RPMI7951 (cell line): ENCODE measurements at regions not wholly inside any gene's neighbourhood (a gene's known extent, or its start where the extent isn't known, plus 50 kb on each side); places are given as distances from the start of the nearest gene placed in this dataset.

Experiments used
- DNase-seq: peaks from one replicate; pipeline ENCODE4 v3.0.0-alpha.2; 2012; ENCODE audit warnings: low read depth

DNA sequence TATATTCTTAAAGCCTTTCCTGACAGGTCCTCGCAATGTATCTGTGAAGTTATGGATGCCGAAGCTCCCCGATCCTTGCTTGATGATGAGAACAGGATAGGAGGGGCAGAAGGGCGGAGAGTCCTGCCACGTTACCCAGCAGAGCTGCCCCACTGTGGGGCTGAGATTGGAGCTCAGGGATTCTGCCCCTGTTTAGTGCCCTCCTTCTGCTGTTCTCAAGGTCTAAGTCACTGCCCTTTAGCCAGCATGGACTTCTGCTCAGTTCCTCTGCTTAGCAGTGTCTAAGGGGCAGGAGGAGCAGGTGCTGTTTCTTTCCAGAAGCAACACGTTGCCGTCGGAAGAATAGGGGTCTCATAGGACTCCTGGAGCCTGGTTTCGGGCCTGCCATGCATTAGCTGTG is 164.2 kb upstream of the B3GAT1 start:
- DNase-seq, result no peak

DNA sequence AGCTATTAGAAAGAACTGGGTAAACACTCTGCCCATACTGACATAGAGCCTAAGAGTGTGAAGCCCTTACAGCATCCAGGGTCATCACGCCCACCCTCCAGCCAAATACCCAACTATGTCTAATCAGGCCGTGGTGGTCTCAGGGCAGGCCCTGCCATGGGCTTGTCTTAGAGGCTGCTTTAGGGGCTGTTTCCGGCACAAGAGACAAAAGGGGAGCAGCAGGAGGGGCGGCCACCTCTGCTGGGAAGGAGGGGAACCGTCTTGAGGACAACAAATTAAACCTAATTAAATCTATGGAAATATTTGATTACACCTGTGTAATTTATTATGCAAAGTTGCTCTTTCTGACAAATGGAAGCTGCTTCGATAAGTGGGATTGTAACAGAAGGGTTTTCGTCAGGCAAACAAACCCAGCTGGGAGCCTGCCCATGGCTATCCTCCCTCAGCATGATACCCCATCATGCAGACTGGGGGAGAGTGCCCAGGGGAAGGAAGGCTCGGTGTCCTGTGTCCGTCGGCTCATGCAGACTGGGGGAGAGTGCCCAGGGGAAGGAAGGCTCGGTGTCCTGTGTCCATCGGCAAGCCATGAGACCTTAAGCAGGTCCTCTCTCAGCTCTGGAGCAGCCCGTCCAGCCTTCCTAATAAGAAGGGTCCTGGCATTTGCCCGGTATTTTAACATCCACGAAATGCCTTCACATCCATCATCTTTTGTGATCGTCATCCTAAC is 163.6 kb upstream of the B3GAT1 start:
- DNase-seq, result no peak

DNA sequence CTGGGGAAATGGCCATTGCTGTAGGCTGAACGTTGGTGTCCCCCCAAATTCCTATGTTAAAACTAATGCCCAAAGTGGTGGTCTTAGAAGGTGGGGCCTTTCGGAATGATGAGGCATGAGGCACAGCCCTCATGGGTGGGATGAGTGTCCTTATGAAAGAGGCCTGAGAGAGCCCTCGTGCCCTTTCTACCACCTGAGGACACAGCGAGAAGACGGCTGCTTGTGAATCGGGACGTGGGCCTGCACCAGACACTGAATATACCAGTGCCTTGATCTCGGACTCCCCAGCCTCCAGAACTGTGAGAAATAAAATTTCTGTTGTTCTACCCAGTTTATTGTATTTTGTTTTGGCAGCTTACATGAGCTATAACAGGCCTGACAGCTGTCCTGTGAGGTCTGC is 162.9 kb upstream of the B3GAT1 start:
- no peak for DNase-seq

DNA sequence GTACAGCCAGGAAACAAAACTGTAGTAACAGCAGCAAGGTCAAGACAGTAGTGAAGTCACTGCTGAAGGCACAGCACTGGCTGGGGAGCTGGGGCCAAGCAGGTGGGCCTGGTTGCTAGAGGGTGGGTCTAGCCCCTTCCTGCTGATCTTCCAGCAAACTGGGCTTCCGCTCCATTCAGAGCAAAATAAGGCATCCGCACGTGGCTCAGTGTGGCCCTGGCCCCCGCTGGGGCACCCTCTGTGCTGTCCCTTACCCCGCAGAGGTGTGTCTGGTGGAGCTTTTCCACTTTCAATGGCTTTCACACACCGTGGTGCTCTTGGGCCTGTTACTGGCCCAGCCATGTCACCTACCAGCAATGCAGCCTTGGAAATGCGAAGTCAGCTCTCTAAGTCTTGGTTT is 162.4 kb upstream of the B3GAT1 start:
- no peak for DNase-seq

- DNase-seq, result no peak
These were observed 161.8 kb upstream of the B3GAT1 start for GRCh38 chr11:134573857-134574256.

GRCh38 chr11:134572741-134573675 is 161.0 kb upstream of the B3GAT1 start:
- no peak for DNase-seq

GRCh38 chr11:134571301-134571700 is 159.3 kb upstream of the B3GAT1 start:
- no peak for DNase-seq

DNA sequence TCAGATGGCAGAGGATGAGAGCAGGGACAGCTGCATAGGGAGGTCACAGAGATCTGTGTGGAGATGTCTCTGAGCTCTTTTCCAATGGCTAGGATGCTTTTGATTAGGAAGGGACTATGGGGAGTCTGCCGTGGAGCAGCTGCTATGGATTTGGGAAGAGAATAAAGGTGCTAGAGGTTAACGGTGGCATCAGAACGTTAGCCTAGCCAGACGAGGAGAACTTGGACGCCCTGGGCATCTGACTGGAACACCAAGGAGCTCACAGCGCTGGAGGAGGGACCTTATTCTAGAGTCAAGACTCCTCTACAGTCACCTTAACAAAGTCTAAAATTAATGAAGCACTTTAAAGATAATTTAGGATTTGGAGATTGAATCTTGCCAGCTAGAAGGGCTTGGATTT is 157.2 kb upstream of the B3GAT1 start:
- DNase-seq, result no peak

DNA sequence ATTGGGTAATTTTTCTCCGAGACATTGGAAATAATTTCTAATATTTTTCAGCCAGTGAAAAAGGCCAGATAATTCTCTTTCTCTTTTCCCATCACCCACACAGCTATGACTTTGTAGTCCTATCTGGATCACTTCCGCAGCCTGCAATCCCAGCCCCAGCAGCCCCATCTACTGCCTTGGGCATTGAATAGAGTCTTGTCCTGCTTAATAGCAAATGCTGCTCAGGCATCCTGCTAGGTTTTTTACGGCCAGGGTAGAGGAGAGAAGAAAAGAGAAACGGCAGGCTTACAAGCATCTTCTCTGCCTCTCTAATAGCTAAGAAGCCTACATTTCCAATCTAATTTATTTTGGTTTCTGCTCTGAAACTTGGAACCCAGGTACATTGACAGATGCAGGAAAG is 154.3 kb upstream of the B3GAT1 start:
- DNase-seq, result no peak

DNA sequence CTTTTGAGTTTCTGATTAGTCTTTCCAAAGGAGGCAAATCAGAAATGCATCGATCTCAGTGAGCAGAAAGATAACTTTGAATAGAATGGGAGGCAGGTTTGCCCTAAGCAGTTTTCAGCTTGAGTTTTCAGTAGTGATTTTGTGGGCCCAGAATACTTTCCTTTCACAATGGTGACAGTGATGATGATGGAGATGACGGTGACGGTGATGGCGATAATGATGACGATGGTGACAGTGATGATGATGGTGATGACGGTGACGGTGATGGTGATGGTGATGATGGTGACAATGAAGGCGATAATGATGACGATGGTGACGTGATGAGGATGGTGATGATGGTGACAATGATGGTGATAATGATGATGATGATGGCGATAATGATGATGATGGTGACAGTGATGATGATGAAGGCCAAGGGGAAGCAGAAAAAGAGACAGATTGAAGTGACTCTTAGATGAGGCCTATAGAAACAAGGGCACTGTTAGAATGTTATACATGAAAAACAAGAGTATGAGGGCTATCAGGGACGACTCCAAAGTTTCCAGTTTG is 153.4 kb upstream of the B3GAT1 start:
- DNase-seq, result no peak

- no peak for DNase-seq
These were observed 152.6 kb upstream of the B3GAT1 start for GRCh38 chr11:134564472-134565200.

DNA sequence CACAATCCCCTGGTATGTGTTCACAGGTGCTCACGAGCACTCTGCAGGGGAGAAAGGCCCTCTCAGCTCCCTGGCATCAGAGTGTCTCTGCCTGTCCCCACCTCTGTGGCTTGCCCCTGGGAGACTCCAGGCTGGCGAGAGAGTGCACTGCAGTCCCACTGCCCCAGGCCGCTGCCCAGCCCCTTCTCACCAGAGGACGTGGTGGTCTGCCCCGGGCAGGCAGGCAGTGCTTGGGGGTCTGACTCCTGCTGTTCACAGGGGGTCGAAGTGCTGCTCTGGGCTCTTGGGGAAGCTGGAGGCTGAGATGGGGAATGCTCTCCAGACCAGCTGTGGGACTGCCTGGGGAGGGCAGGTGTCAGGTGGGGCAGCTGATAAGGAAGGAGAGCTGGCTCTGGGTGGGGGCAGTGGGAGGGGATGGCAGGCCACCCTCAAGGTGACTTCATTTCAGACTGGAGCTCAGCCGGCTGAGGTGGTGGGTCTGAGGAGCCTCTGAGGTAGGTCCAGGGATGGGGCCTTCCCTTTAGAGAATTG is 151.0 kb upstream of the B3GAT1 start:
- DNase-seq, result no peak

- DNase-seq, result no peak
These were observed 150.2 kb upstream of the B3GAT1 start for GRCh38 chr11:134562196-134562595.

GRCh38 chr11:134561331-134561720 is 149.3 kb upstream of the B3GAT1 start:
- DNase-seq, result no peak

- no peak for DNase-seq
These were observed 148.7 kb upstream of the B3GAT1 start for GRCh38 chr11:134560566-134561330.

- DNase-seq, result no peak
These were observed 148.0 kb upstream of the B3GAT1 start for GRCh38 chr11:134560066-134560465.

GRCh38 chr11:134559602-134559962 is 147.5 kb upstream of the B3GAT1 start:
- DNase-seq, result no peak

- no peak for DNase-seq
These were observed 147.0 kb upstream of the B3GAT1 start for GRCh38 chr11:134558916-134559601.

DNA sequence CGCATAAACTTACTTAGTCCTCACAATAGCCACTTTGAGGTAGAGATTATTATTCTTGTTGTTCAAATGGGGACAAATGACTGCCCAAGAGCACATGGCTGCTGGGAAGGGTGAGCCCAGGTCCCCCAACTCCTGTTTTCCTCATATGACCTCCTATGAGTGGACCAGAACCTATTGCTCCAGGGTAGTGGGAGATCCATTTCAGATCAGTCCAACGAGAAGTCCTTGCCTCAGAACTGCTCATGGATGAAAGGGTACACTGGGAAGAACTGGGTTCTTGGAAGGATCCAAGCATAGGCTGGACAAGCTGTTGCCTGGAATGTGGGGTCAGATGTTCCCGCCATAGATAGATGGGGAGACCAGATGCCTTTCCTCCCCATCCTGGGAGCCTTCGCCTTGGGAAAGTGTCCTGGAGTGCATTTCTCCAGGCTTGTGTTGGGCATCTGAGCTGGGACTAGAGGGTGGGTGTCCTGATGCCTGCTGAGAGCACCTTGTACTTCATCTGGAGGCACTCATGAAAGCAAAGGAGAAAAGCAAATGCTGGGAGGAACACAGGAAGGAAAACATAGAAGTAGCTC is 146.3 kb upstream of the B3GAT1 start:
- no peak for DNase-seq

GRCh38 chr11:134557571-134558257 is 145.7 kb upstream of the B3GAT1 start:
- no peak for DNase-seq
